Body of pancreas (tissue), 4 donors: ENCODE measurements at regions not wholly inside any gene's neighbourhood (a gene's known extent, or its start where the extent isn't known, plus 50 kb on each side); places are given as distances from the start of the nearest gene placed in this dataset.

Source experiments
- CTCF ChIP-seq, 7 experiments: fragments of 450-650 bp in 4 of 7; fragments of 200-600 bp in 3 of 7; sonication (generic) in 3 of 7; IDR thresholded peaks; one replicate each; pipeline ENCODE4 v1.5.1; 2016 to 2019; ENCODE audit warnings: antibody characterized with exemption in 7 of 7
- POLR2A ChIP-seq, 3 donors: fragments of 450-650 bp; IDR thresholded peaks; one replicate each; pipeline ENCODE4 v1.6.1; 2016; ENCODE audit warnings: antibody characterized with exemption in 3 of 3, mild to moderate bottlenecking in 2 of 3

GRCh38 chr1:238443687-238444086 lies 553.0 kb upstream of the ZP4 start:
- TF ChIP-seq CTCF (IDR thresholded peaks at IDR 0.05) (no peak), POLR2A (IDR thresholded peaks at IDR 0.05) (no peak)
